PC-9 (cell line): ENCODE measurements at regions not wholly inside any gene's neighbourhood (a gene's known extent, or its start where the extent isn't known, plus 50 kb on each side); places are given as distances from the start of the nearest gene placed in this dataset.

Source experiments
- EZH2 ChIP-seq: fragments of 200-600 bp; sonication (generic); IDR thresholded peaks from 2 replicates; pipeline ENCODE4 v1.8.0; 2017; ENCODE audit warnings: antibody characterized with exemption, low read depth
- TF ChIP-seq, protein P1 (sequence below): fragments of 200-600 bp; sonication (generic); conservative IDR thresholded peaks from 2 replicates; pipeline ENCODE4 v1.6.1; 2017; ENCODE audit warnings: mixed run types, antibody characterized with exemption, mild to moderate bottlenecking, moderate library complexity

DNA sequence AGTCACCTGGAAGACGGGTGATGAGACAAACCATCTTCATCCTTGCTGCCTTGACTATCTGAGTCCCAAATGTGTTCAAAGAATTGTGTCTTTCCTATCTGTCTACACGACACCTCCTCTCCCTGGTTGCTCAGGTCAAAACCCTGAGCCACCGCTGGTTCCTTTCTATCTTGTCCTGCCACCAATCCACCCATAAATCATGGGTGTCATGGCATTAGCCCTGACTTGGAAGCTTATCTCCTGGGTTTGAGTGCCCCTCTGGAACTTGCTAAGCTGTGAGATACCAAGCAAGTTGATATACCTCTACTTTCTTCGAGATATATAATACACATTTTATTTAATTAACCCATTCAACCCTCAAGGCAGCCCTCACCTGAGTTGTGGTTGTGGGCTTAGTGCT, 57.9 kb downstream of the ASCL4 start:
- TF ChIP-seq, protein P1, sequence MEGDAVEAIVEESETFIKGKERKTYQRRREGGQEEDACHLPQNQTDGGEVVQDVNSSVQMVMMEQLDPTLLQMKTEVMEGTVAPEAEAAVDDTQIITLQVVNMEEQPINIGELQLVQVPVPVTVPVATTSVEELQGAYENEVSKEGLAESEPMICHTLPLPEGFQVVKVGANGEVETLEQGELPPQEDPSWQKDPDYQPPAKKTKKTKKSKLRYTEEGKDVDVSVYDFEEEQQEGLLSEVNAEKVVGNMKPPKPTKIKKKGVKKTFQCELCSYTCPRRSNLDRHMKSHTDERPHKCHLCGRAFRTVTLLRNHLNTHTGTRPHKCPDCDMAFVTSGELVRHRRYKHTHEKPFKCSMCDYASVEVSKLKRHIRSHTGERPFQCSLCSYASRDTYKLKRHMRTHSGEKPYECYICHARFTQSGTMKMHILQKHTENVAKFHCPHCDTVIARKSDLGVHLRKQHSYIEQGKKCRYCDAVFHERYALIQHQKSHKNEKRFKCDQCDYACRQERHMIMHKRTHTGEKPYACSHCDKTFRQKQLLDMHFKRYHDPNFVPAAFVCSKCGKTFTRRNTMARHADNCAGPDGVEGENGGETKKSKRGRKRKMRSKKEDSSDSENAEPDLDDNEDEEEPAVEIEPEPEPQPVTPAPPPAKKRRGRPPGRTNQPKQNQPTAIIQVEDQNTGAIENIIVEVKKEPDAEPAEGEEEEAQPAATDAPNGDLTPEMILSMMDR, result no peak
- no peak for TF ChIP-seq EZH2
